SKM-1 (cell line): ENCODE measurements at regions not wholly inside any gene's neighbourhood (a gene's known extent, or its start where the extent isn't known, plus 50 kb on each side); places are given as distances from the start of the nearest gene placed in this dataset.

Source experiments
- DNase-seq: peaks from one replicate; lab custom pipeline; 2025; ENCODE audit not compliant: unreplicated experiment; lab: John Stamatoyannopoulos, UW

GRCh38 chr3:160163229-160163878 lies 61.9 kb upstream of the C3orf80 start:
- DNase-seq = no peak

GRCh38 chr3:160168246-160168645 lies 57.0 kb upstream of the C3orf80 start:
- no peak for DNase-seq

- no peak for DNase-seq
Measured at GRCh38 chr3:160169139-160169976, 55.9 kb upstream of the C3orf80 start.

- DNase-seq = no peak
Measured at GRCh38 chr3:160170409-160171370, 54.5 kb upstream of the C3orf80 start.

- no peak for DNase-seq
Measured at GRCh38 chr3:160171813-160172212, 53.4 kb upstream of the C3orf80 start.

GRCh38 chr3:160174621-160175020 lies 50.6 kb upstream of the C3orf80 start:
- DNase-seq = no peak
